ENCODE measurements at regions not wholly inside any gene's neighbourhood (a gene's known extent, or its start where the extent isn't known, plus 50 kb on each side); places are given as distances from the start of the nearest gene placed in this dataset.
"Not testable (repeated sequence)": the region's sequence is repeated elsewhere in the genome, so short reads cannot be mapped to it uniquely, and the experiment has no call there.

DNA sequence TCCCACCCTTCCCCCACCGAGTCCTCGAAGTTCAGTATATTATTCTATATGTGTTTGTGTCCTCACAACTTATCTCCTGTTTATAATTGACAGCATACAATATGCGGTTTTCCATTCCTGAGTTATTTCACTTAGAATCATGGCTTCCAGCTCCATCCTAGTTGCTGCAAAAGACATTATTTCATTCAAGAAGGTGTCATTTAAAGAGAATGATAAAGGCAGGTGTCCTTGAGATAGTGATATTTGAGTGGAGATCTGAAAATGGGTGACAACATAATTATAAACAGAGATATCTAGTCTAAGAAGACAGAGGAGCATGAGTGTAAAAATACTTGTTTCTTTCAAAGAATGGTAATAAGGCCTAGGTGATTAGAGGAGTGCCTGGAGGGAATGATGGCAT is 876.8 kb downstream of the SLC6A15 start:
- no peak for DNase-seq

DNA sequence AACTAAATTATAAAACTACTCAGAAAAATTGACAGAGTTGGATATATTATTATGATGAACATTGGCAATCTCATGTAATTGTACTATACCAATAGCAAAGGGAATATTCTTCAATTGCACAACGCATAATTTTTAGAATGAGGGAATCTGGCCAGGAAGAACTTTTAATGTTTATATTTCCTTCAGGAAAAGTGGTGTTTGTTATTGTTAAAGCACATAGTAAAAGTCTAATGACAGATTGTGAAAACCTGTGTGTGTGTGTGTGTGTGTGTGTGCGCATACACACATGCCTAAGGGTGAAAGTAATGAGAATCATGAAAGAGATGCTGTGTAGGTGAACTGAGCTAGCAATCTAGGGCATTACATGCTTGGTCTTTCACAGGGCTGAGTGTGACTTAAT is 877.7 kb downstream of the SLC6A15 start:
- no peak for DNase-seq

DNA sequence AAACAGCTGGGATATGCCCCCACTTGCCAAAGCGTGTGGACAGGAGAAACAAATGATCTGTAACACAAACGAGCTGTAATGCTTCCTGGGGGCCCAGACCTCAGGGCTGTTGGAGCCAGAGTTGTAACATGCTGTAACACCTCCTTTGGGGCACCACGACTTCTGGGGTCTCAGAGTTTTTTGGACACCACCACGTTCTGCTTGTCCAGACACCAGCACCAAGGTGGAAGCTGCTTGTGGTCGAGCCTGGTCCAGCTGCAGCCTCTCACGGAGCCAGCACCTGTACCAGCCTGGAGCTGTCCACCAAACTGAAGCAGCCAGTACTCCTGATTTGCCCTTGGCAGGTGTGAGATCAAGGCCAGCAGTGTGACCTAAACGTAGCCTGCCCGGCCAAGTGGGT is 879.4 kb downstream of the SLC6A15 start:
- DNase-seq, result no peak

GRCh38 chr12:84018556-84019179 is 893.9 kb downstream of the SLC6A15 start:
- not testable (repeated sequence) for DNase-seq

GRCh38 chr12:84016956-84017355 is 895.6 kb downstream of the SLC6A15 start:
- no peak for DNase-seq

GRCh38 chr12:83997423-83997822 is 915.2 kb downstream of the SLC6A15 start:
- no peak for DNase-seq

DNA sequence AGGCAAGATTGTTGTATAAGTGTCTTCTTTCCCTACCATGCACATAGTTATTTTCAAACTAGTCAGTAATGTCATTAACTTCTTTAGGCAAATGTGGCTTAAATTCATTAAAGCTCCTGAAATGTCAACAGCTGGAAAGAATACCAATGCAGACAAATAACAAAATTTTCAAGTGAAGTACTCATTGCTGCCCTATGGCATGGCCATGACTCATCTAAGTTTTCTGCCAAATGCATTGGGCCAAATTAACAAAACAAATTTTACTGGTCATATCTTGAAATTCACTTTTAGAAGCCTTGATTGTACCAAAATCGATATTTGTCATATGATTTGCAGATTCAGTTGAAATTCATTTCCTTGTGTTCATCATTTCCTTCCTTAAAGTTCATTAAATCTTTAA is 915.9 kb downstream of the SLC6A15 start:
- DNase-seq, result no peak

DNA sequence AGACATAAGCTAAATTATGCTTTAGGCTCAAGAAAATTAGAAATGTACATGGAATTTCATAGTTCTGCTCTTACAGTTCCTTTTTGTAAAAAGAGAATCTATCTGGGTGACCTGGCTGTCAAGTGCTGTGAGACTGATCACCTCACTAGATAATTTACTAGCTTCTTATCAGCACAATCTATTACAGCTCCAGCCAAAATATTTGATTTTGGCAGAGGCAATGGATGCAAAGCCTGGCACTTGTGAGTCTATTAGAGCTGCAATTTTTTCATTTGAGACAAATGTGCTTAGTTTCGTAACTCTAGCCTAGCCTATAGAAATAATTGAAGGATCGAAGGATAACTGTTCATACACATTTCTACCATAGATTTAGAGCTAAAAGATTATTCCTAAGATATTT is 927.5 kb downstream of the SLC6A15 start:
- DNase-seq, result no peak

DNA sequence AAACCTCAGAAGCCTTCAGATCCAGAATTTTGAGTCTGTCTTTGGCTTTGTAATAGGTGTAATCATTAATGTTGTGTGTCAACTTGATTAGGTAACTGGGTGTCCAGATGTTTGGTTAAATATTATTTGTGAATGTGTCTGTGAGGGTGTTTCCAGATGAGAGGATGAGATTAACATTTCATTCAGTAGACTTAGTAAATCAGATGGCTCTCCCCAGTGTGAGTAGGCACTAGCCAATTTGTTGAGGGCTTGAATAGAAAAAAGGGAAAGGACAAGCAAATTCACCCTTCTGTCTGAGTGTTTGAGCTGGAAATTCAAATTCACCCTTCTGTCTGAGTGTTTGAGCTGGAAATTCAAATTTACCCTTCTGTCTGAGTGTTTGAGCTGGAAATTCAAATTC is 932.2 kb downstream of the SLC6A15 start:
- no peak for DNase-seq

DNA sequence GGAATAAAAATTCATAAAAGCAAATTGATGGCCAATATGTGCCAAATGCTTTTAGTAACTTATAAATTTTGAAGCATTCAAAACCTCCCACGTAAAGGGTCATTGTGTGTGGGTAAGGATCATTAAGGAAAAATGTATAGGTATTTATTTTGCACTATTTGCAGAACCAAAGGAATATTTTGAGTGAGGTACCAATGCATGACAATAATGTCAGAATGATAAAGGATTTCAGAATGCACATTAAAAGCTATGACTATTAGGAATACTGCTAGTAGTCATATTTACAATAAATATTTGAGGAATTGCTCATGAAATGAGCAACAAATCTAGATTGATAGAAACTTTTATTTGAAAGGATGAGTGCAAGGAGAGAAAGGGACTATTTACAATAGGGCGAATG is 932.8 kb downstream of the SLC6A15 start:
- DNase-seq, result no peak

DNA sequence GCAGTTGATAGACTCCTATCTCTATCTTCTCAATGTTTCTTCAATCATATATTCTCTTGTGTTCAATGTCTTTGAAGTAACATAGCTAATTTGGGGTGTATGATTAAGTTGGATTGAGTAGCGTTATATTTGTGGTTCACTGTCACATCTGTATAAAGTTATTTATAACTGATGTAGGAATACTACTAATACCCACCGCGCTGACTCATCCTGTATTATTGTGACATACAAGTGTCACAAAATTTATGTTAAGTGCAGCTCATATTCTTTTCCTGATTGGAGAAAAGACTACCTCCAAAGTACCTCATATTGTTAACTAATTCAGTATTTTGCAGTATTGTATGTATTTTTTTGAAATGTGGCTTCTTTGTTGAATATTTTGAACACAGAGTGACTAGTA is 940.8 kb downstream of the SLC6A15 start:
- no peak for DNase-seq

DNA sequence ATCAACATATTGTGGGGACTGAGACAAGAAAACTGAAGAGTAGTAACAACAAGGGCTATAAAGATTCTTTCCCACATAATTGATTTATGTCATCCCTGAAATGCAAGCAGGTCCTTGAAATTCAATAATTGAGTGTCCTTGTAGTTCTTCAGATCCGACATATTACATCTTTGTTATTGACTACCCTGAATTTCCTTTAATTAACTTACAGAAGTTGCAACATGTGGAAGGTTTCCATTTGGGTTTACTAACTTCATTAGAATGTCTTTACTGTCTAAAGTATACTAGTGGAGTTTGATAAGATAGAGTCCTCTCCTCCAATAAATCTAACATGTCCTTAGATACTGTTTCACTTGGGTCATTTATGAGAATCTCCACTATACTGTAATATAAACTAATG is 951.8 kb downstream of the SLC6A15 start:
- DNase-seq, result no peak

DNA sequence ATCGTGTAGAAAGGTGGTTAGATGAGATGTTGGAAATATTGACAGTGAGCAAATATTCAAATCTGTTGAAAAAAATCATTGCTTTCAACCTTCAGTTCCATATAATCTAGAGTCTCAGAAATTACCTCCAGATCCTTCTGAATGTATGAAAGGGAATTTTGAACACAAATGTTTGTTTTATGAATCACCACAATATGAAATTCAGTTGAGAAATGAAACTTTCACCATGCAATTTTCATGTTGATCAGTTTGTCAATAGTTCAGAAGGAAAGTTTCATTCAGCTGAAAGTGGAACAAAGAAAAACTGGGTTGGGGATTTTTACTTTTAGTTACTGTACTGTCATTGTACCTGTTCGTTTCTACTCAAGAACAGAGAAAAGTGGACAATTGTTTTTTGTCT is 953.6 kb downstream of the SLC6A15 start:
- no peak for DNase-seq

GRCh38 chr12:83954956-83955601 is 957.5 kb downstream of the SLC6A15 start:
- no peak for DNase-seq

DNA sequence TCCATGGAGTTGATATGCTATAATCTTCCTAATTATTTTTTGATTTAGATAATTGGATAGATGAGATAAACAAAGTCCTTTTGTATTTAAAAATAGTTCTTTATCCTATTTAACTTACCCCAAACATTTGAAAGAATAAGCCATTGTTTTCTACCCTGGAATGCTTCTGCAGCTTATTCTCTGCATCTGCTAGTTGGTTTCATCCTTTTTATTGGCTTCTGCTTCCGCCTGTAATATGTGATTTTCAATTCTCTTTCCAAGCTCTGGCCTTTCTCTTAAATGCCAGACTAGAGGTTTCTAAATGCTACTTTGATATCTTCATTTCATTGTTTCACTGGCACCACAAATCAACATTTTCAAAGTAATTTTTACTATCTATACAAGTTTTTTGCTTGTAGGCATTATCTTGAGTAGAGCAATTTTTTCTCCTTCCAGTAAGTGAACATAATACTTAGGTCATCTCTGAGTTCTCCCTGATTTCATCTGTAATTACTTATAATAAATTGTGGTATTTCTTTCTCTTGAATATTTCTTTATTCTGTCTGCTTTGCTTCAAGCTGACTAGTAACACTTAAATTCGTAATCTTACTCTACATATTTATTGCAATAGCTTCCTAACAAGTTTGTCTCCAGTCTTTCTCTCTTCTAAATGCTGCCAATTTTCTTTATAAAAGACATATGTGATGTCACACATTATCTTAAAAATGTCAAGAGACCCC is 958.4 kb downstream of the SLC6A15 start:
- DNase-seq, result no peak

GRCh38 chr12:83945871-83946270 is 966.7 kb downstream of the SLC6A15 start:
- DNase-seq, result no peak

DNA sequence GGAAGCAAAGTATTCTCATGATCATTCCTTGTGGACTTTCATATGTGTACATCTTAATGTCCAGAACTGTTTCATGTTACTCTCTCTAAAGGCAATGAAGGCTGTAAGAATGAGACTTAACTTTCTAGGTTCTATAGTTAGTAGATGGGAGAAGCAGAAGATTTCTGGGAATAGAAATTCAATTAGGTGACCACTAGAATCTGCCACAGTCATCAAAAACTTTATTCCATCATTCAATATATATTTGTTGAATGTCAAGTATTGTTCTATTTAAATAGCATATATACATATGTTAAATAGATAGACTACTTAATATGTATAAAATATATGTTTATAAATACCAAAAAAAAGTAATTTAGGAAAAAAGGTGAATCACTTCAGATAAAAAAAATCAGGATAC is 972.9 kb downstream of the SLC6A15 start:
- DNase-seq, result no peak

DNA sequence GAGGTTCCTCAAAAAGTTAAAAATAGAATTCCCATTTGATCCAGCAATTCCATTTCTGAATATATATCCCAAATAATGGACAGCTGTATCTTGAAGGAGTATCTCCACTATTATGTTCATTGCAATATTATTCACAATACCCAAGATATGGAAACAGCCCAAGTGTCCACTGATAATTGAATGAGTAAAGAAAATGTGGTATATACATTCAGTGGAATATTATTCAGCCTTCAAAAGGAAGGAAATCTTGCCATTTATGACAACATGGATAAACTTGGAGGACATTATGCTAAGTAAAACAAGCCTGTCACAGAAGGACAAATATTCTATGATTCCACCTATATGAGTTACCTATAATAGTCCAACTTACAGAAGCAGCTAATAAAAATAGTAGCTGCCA is 979.0 kb downstream of the SLC6A15 start:
- no peak for DNase-seq

DNA sequence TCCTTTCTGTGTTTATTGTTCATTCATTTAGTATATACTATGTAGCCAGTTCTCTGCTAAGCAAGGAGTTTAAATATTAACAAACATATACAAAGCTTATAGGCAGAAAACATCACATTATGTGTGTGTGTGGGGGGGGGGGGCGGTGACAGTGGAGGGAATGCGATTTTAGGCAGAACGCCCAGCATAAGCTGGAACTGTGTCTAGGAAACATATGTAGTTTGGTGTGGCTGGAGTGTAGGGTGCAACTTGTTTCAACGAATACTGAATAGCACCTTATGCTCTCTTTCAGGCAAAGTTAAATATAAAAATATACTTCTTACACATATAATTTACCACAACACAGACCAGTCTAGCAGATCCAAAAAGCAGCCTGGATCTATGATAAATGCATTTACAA is 980.6 kb downstream of the SLC6A15 start:
- DNase-seq, result no peak

GRCh38 chr12:83931451-83931850 is 981.1 kb downstream of the SLC6A15 start:
- no peak for DNase-seq

DNA sequence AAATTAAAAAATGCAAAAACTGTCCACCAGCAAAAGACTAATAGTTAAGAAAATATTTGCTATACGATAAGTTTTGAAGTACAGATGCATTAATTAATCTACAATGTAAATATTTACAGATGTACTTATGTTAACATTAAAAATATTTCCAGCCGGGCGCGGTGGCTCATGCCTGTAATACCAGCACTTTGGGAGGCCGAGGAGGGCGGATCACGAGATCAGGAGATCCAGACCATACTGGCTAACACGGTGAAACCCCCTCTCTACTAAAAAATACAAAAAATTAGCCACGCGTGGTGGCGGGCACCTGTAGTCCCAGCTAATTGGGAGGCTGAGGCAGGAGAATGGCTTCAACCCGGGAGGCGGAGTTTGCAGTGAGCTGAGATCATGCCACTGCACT is 982.8 kb downstream of the SLC6A15 start:
- DNase-seq, result not testable (repeated sequence)

GRCh38 chr12:83920821-83921547 is 991.6 kb downstream of the SLC6A15 start:
- DNase-seq, result no peak

DNA sequence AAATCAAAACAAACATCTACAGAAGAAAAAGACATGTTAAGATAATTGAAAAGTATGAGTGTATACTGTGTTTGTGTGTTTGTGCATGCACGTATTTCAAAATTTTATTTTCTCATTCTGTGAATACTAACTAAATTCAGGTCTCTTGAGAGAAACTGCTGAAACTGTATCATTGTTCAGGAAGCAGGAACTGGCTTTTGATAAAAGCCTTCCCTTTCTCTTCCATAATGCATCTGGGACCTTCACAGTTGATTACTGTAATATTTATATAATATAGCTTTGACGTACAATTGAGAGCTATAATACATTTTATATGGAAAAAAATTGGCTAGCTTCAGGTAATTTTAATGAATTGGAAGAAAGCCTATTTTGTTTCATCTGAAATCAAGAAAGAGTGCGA is 993.5 kb downstream of the SLC6A15 start:
- DNase-seq, result no peak

DNA sequence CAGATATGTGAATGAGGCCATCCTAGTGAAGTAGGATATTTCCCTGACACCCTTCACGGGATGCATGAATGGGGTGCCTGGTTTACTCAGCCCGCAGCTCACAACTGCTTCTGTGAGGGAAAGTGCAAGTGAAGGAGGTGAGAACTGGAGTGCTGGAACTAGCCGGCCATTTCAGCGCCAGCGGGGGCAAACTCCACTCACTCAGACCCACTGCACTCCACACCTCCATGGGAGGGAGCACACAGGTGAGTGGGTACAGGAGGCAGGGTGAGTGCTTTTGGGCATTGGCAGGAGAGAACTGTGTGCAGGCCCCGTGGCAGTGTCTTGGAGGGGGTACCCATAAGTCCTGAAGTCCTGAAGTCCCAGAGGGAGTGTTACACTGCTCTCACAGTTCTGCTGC is 1008.4 kb downstream of the SLC6A15 start:
- DNase-seq, result no peak

Data from inflammatory macrophage (primary cell).